ENCODE measurements at regions not wholly inside any gene's neighbourhood (a gene's known extent, or its start where the extent isn't known, plus 50 kb on each side); places are given as distances from the start of the nearest gene placed in this dataset.
A peak's percentile ranks its signal among the peaks of the same experiment; 100 is the strongest.
"Not testable (repeated sequence)": the region's sequence is repeated elsewhere in the genome, so short reads cannot be mapped to it uniquely, and the experiment has no call there.

- no peak for DNase-seq (ENCODE audit: low spot score)
Measured at GRCh38 chr15:39031596-39031995, 467.0 kb upstream of the RASGRP1 start.

DNA sequence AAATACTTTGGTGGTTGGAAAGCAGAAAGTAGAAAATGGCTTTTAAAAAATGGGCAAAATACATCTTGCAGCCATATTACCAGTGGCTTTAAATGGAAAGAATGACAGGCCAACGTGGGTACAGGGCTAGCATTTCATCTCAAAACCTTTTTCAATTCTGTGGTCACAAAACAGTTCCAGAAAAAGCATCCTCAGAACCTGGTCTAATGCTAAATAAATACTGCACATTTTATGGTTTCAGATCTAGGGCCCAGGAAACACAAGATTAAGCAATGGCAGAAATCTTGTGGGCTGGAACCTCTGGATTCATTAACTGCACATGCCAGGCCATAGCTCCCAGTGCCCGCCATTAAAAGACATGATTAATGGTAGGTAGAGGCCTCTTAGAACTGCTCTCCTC lies 470.2 kb upstream of the RASGRP1 start:
- no peak for DNase-seq (ENCODE audit: low spot score)

- DNase-seq (ENCODE audit: low spot score), result not testable (repeated sequence)
Measured at GRCh38 chr15:39037611-39038010, 473.0 kb upstream of the RASGRP1 start.

- no peak for DNase-seq (ENCODE audit: low spot score)
Measured at GRCh38 chr15:39040861-39041260, 476.2 kb upstream of the RASGRP1 start.

DNA sequence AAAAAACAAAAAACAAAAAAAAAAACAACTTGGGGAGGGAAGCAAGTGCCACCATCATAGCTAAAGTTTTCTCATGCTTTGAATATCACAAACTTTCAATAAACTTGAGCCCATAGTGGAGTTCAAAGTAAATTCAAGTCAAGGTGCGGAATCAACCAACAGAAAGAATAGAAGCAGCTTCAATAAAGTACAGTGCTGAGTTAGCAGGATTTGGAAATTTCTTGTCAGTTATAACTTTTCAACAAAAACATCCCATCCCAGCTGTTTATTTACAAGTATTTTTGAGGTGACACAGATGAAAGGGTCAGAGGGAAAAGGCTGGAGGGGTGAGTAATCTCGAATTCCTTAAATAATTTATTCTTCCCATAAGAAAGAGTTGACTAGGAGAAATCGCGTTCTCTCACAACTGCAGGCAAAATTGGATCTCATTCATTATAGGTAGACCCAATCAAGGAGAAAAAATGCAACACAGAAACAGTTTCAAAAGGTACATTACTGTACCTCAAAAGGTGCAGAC lies 477.4 kb upstream of the RASGRP1 start:
- no peak for DNase-seq (ENCODE audit: low spot score)

DNA sequence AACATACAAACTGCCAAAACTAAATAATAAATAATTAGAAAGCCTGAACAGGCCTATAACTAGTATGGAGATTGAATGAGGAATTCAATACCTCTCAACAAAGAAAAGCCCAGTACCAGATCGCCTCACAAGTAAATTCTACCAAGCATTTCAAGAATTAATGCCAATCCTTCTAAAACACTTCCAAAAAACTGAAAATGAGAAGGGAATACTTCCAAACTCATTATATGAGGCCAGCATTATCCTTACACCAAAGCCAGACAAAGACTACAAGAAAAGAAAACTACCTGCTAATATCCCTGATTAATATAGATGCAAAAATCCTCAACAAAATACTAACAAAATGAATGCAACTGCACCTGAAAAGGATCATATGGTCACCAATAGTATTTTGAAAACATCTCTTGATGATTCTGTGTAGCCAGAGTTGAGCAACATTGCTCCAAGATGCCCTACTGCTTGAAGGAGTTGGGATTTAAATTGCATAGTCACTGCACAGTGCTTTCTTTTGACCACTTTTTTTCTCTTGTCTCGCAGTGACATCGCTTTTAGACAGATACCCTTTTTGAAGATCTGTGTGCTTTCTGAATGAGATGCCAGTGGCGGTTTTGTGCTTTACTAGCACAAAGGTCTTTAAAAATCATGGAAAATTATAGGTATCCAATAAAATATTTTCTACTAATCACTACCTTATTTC lies 487.2 kb upstream of the RASGRP1 start:
- no peak for DNase-seq (ENCODE audit: low spot score)

DNA sequence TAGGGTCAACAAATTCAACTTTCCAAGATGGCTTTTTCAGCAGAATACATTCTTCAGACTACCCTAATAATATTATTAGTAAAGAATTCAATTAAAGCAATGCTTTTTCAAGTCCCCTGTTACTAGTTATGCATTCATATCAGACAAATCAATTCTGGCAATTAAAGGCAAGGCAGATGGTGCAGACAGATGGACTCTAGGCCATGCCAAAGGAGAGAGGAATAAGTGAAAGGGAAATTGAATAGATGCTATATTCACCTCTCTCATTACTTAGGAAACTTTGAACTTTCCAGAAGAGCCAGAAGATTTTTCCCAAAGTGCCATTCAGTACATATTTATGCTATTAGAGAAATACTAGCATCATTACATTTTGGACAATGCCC lies 487.7 kb upstream of the RASGRP1 start:
- no peak for DNase-seq (ENCODE audit: low spot score)

GRCh38 chr15:39053480-39053879 lies 488.9 kb upstream of the RASGRP1 start:
- no peak for DNase-seq (ENCODE audit: low spot score)

- DNase-seq (ENCODE audit: low spot score), result no peak
Measured at GRCh38 chr15:39054128-39054732, 489.6 kb upstream of the RASGRP1 start.

- DNase-seq (ENCODE audit: low spot score), result no peak
Measured at GRCh38 chr15:39056357-39056756, 491.7 kb upstream of the RASGRP1 start.

DNA sequence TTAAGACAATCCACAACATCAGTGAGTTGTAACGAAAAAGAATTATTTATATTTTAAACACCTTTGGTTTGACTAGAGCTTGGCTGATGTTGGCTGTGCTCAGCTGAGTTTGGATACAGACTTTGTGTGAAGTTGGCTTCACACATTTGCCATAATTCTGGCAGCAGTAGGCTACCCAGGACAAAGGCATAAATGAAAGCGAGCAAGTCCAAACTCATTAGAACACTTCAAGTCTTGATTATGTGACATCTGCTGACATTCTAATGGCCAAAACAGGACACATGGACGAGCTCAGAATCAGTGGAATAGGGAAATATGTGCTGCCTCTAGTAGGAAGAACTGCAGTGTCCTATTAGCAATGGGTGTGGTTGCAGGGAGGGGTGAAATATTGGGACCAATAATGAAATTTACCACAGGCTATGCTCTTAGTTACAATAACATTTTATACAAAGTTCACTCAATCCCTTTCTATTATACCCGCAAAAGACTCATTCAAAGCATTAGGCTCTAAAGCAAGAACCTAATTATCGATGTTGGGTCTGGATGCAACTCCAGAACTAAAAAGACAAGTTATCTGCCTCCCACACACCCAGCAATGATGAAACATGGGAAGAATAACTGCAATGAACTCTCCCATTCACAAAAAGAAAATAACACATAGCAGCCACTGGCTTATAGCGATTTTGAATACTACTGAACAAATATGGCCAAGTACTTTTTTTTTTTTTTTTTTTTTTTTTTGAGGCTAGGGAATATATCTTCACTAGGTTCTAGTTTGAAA lies 493.9 kb upstream of the RASGRP1 start:
- no peak for DNase-seq (ENCODE audit: low spot score)

GRCh38 chr15:39059917-39060316 lies 495.3 kb upstream of the RASGRP1 start:
- DNase-seq (ENCODE audit: low spot score), result no peak

DNA sequence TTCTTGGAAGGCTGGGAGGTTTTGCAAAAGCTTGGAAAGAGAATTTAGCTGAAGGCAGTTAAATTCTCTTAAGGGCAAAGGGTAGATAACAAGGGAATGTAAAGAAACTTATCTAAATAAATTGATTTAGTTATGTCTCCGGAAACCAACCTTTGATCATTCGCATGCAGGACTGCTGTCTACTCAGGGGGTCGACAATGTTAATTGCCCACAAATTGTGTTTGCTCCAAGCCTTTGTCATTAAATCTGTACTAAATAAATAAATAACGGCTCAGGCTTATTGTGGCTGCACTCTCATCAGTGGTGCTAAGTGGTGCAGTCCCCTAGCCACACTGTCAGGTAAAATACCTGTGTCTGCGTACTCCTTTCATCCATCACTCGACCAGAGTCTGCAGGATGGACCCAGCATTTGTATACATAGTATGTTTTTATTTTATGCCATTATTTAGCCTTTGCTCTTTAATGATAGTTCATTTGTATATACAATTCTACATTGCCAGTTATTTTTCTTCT lies 497.4 kb upstream of the RASGRP1 start:
- DNase-seq (ENCODE audit: low spot score), result no peak

- DNase-seq (ENCODE audit: low spot score), result no peak
Measured at GRCh38 chr15:39066677-39067076, 502.1 kb upstream of the RASGRP1 start.

- no peak for DNase-seq (ENCODE audit: low spot score)
Measured at GRCh38 chr15:39074341-39074985, 506.4 kb upstream of the THBS1 start.

DNA sequence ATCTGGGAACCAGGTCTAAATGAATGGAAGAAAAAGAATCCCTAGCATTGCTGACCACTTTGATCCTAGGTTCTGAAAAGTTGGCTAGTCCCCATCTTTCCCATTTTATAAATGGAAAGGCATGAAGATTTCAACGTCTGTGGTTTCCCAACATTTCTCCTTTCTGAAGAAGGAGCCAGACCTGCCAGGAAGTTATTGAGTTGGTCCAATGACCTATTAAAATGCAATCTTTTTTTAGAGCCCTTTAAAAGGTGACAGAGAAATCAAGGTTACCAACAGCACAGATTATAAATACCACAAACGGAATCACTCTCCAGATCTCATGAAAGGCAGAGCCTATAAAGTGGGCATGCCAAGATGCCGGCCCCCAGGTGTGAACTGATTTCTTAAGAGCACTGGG lies 505.6 kb upstream of the THBS1 start:
- no peak for DNase-seq (ENCODE audit: low spot score)

DNA sequence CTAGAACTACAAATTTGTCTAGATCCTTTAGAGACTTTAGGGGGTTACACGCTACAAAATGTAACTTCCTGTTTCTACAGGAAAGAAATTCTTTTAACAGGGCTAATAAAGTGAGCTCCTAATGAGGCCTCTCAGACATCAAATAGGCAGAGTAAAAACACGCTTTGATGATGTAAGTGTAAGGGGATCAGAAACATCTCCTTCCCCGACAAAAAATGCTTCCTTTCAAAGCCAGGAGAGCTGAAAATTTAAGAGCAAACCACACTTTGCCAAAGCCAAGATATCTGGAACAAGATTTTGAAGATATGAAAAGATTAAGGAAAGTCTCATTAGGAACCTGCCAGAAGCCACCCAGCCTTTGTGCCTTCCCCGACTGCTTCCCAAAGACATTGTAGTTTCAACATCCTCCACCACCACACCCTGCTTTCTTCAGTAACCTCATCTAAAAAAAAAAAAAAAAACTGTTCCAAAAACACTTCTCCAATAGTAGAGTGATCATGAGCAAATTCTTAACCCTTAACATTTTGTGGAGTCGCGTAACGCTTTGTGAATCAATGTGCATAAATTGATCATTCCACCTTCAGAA lies 505.0 kb upstream of the THBS1 start:
- no peak for DNase-seq (ENCODE audit: low spot score)

GRCh38 chr15:39078026-39078425 lies 502.9 kb upstream of the THBS1 start:
- DNase-seq (ENCODE audit: low spot score), result no peak

GRCh38 chr15:39079296-39079847 lies 501.5 kb upstream of the THBS1 start:
- DNase-seq (ENCODE audit: low spot score), result no peak

- no peak for DNase-seq (ENCODE audit: low spot score)
Measured at GRCh38 chr15:39083213-39083612, 497.7 kb upstream of the THBS1 start.

DNA sequence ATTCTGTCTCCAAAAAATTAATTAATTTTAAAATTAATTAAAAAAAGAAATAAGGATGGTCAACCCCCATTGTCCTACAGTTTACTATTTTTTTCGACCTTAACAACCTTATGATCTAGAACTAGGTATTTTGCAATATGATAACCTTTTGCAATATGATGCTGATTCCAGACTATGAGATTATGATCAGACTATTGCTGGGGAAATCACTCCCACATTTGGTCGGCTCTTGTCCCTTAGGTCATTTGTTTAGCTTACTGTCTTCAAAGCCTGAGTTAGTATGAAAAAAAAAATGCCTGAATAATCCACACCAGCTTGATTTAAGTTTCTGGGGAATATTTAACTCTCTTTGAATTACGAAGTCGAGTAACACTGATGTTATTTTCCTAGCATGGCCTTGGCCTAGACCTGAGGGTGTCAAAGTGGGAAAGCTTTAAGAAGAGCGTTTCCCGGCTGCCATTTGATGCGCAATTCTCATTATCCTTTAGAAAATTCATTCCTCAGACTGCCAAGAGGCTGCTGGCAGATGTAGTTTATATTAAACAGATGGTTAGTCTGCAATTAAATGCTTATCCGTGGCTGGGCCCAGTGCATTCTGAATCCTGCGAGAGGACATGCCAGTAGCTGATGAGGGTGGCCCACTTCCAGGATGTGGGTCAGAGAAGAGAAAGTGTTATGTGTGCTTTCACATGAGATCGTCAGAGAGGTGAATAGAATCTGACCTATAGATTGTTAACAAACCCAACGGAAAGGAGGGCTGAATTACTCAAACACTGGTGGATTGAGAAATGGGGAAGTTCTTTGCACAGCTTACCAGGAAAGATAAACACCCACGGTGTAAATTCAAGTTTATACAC lies 496.0 kb upstream of the THBS1 start:
- peak; percentile 24 for DNase-seq (ENCODE audit: low spot score)

All from HuH-7 (cell line).